GM12865 (cell line): ENCODE measurements at regions not wholly inside any gene's neighbourhood (a gene's known extent, or its start where the extent isn't known, plus 50 kb on each side); places are given as distances from the start of the nearest gene placed in this dataset.

Experiments
- DNase-seq: peaks from one replicate; pipeline ENCODE4 v3.0.0; 2010; ENCODE audit warnings: low read depth
- H3K4me3 ChIP-seq: 2 replicates; pipeline ENCODE4 v1.5.1; 2011; ENCODE audit warnings: mild to moderate bottlenecking, low read depth, low read length, control low read depth
- TF ChIP-seq, protein P1 (sequence below): IDR thresholded peaks from 2 replicates; pipeline ENCODE4 v1.5.1; 2011; ENCODE audit warnings: low read length, control low read depth, low read depth, inconsistent platforms; ENCODE audit not compliant: insufficient read depth; ENCODE audit errors: missing control alignments

DNA sequence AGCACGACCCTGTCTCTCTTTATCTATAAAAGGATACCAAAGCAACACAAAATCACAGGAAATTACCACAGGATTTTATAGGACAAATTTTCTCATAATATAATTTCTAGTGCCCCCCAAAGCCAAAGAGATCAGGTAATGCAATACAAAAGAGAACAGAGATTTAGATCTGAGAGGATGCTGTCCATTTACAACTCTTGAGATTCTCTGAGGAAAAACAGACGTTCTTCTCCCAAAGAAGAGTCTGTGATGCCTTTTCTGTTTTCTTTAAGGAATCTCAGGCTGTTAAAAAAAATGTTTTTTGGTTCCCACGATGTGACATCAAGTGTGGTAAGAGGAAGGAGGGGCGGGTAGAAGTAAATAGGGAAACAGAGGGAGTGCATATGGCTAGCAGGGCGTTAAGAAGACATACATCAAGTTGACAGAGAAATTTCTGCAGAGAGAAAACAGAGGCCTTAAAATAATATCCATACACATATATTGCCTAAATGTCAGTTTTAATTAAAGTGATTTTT, 274.7 kb downstream of the YTHDC2 start:
- TF ChIP-seq, protein P1, sequence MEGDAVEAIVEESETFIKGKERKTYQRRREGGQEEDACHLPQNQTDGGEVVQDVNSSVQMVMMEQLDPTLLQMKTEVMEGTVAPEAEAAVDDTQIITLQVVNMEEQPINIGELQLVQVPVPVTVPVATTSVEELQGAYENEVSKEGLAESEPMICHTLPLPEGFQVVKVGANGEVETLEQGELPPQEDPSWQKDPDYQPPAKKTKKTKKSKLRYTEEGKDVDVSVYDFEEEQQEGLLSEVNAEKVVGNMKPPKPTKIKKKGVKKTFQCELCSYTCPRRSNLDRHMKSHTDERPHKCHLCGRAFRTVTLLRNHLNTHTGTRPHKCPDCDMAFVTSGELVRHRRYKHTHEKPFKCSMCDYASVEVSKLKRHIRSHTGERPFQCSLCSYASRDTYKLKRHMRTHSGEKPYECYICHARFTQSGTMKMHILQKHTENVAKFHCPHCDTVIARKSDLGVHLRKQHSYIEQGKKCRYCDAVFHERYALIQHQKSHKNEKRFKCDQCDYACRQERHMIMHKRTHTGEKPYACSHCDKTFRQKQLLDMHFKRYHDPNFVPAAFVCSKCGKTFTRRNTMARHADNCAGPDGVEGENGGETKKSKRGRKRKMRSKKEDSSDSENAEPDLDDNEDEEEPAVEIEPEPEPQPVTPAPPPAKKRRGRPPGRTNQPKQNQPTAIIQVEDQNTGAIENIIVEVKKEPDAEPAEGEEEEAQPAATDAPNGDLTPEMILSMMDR, result no peak
- H3K4me3 ChIP-seq, result no peak overlapping the region
- no peak for DNase-seq

DNA sequence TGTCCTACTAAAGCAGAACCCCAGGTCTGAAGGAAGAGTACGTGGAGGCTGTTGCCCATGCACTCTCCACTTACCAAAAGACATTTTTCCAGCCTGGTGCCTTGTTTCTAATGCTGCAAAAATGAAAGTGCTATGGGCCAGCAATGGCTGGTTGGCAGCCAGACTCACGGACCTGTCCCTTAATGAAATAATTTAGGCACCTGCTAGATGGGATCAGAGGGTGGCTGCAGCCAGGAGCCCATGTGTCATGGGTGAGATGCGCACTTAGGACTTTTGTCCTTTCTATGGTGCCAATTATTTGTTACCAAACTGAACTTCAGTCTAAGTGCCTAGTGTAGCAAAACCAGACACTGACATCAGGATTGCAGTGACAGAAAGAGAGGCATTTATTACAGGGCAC, 276.3 kb downstream of the YTHDC2 start:
- no peak for DNase-seq
- TF ChIP-seq, protein P1, result no peak
- H3K4me3 ChIP-seq, result no peak overlapping the region

DNA sequence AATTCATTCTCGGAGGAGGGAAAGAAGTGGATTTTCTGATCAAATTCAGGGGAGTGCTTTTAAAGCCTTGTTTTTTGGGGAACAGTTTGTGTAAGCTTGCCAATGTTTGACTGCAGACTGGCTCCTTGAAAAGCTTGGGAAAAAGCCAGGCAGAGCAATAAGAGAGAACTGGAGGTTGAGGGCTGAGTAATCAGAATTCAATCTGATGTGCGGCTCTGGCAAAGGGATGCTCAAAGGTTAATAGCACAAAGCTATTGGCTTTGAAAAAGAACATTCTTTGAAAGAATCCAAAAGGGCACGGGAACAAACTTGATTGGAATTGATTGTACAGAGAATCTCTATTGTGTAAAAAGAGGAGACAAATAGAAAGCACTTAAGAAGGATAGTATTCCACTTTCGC, 279.3 kb downstream of the YTHDC2 start:
- TF ChIP-seq, protein P1, result no peak
- no peak overlapping the region for H3K4me3 ChIP-seq
- no peak for DNase-seq

DNA sequence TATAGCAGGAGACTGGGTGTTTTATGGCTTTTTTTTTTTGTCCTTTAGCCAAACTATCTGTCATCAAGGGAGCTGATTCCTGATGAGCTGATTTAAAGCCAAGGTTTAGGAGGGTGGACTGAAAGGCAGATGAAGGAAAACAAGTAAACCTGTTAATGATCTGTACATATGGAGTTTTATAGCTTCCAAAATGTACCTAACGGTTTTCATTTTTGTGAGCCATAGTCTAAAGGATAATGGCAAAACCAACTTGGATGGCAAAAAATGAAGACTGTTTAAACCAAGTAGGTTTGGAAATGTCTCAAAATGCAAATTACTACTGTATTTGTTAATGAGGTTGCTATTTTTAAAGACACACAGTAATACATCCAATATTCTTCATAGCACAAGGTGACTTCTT, 281.5 kb downstream of the YTHDC2 start:
- TF ChIP-seq, protein P1, result no peak
- H3K4me3 ChIP-seq, result no peak overlapping the region
- no peak for DNase-seq

DNA sequence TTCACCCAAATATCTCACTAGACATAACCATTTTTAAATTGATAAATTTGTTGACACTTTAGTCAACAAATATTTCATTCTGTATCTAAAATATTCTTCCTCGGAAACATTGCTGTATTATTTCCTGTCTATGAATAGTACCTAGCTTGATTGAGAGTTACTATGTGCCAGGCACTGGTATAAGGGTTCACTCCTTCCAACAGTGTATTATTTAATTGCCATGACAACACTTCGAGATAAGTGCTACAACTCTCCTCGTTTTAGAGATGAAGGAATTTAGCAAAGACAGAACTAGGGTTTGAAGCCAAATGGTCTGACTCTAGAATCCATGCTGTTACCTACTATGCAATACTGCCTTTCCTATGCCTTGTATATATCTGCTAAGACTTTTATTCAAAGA, 287.2 kb downstream of the YTHDC2 start:
- TF ChIP-seq, protein P1, result no peak
- no peak overlapping the region for H3K4me3 ChIP-seq
- no peak for DNase-seq

DNA sequence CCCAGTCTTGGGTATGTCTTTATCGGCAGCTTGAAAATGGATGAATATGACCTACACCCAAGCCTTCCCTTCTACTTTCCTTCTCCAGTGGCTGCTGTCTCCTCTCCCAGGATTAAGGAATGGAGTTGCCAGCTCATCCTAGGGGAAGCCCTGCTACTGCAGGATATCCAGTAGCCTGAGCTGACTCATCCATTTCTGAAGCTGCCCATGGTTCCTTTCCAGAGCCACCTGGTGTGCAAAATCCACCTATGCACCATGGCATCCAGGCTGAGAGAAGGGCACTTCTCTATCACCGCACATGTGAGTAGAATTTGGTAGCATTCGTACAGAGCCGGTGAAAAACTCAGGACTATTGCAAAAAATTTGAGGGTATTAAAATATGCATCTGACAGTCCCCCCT, 290.8 kb downstream of the YTHDC2 start:
- TF ChIP-seq, protein P1, result no peak
- no peak overlapping the region for H3K4me3 ChIP-seq
- DNase-seq, result no peak

DNA sequence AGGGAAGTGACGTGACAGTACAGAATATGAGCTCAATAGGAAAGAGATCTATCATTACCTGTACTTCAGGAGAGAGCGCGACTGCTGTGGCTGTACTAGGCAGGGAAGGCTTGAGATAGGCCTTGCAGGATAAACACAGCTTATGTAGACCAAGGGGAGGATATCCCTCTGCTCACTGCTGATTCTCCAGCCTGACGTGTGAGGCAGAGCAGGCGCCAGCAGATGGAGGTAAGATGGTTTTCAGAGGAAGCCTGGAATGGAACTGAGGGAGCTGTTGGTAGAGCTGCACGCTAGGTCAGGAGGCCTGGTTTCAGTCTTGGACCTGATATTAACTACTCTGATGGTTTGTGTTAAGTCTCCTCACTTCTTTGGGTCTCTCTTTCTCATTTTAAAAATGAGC, 291.4 kb downstream of the YTHDC2 start:
- DNase-seq, result no peak
- TF ChIP-seq, protein P1, result no peak
- no peak overlapping the region for H3K4me3 ChIP-seq
